SK-N-SH (cell line): ENCODE measurements at regions not wholly inside any gene's neighbourhood (a gene's known extent, or its start where the extent isn't known, plus 50 kb on each side); places are given as distances from the start of the nearest gene placed in this dataset.
"Not testable (repeated sequence)": the region's sequence is repeated elsewhere in the genome, so short reads cannot be mapped to it uniquely, and the experiment has no call there.

Experiments
- CTCF ChIA-PET: fragments of 300-600, 350-600 bp; formaldehyde crosslinking; extraction: SDS; loops from one replicate; lab custom pipeline; 2021; lab: Yijun Ruan, JAX
- POLR2A ChIA-PET: fragments of 350-600 bp; sonication (Branson Sonifier 250); formaldehyde crosslinking; extraction: SDS; loops from one replicate; lab custom pipeline; 2020; ENCODE audit warnings: antibody characterized with exemption, inconsistent platforms; lab: Yijun Ruan, JAX
- DNase-seq: peaks from one replicate; pipeline ENCODE4 v3.0.0; 2012
- H2AFZ ChIP-seq: fragments of 200-600 bp; sonication (generic); 2 replicates; pipeline ENCODE4 v1.8.1; 2016; ENCODE audit warnings: antibody characterized with exemption, mild to moderate bottlenecking, low read depth
- H3F3A ChIP-seq: fragments of 200-600 bp; sonication (generic); replicated peaks from 2 replicates; pipeline ENCODE3; 2016; ENCODE audit warnings: antibody characterized with exemption, mild to moderate bottlenecking; ENCODE audit not compliant: insufficient read depth
- H3K27ac ChIP-seq, 2 experiments: fragments of 200-500 bp in 1 of 2; fragments of 200-600 bp in 1 of 2; sonication (Bioruptor generic) in 1 of 2; sonication (generic), shearing (Covaris generic) in 1 of 2; 2 replicates each; pipeline versions ENCODE4 v1.5.1 to v1.6.1; 2014 to 2016; ENCODE audit warnings: low read depth in 2 of 2, inconsistent platforms in 1 of 2, low read length in 1 of 2, mild to moderate bottlenecking in 1 of 2, mixed read lengths in 1 of 2
- H3K27me3 ChIP-seq: fragments of 200-600 bp; sonication (generic), shearing (Covaris generic); 2 replicates; pipeline ENCODE4 v1.6.1; 2016; ENCODE audit warnings: mixed run types; ENCODE audit not compliant: insufficient read depth
- H3K36me3 ChIP-seq, 2 experiments: fragments of 200-500 bp in 1 of 2; fragments of 200-600 bp in 1 of 2; sonication (Bioruptor generic) in 1 of 2; sonication (generic) in 1 of 2; replicated peaks in 1 of 2; 2 replicates each; pipeline versions ENCODE3 to v1.5.1; 2014 to 2016; ENCODE audit warnings: low read length in 1 of 2, mild to moderate bottlenecking in 1 of 2; ENCODE audit not compliant: insufficient read depth in 2 of 2, control insufficient read depth in 1 of 2
- H3K4me1 ChIP-seq, 2 experiments: fragments of 200-500 bp in 1 of 2; fragments of 200-600 bp in 1 of 2; sonication (Bioruptor generic) in 1 of 2; sonication (generic), shearing (Covaris generic) in 1 of 2; 2 replicates each; pipeline versions ENCODE4 v1.5.1 to v1.6.1; 2014 to 2016; ENCODE audit warnings: low read depth in 1 of 2, low read length in 1 of 2, mixed run types in 1 of 2; ENCODE audit not compliant: insufficient read depth in 2 of 2, control insufficient read depth in 1 of 2
- H3K4me2 ChIP-seq: fragments of 200-600 bp; sonication (generic), shearing (Covaris generic); 2 replicates; pipeline ENCODE4 v1.6.1; 2017; ENCODE audit warnings: mixed run types
- H3K4me3 ChIP-seq, 2 experiments: fragments of 200-500 bp in 1 of 2; fragments of 200-600 bp in 1 of 2; sonication (Bioruptor generic) in 1 of 2; sonication (generic), shearing (Covaris generic) in 1 of 2; 2 replicates each; pipeline versions ENCODE4 v1.5.1 to v1.8.1; 2014 to 2016; ENCODE audit warnings: low read depth in 2 of 2, inconsistent platforms in 1 of 2, low read length in 1 of 2, mild to moderate bottlenecking in 1 of 2, mixed read lengths in 1 of 2, moderate library complexity in 1 of 2
- H3K79me2 ChIP-seq: fragments of 200-600 bp; sonication (generic); 2 replicates; pipeline ENCODE4 v1.8.1; 2017; ENCODE audit warnings: mild to moderate bottlenecking; ENCODE audit not compliant: insufficient read depth
- H3K9ac ChIP-seq: fragments of 200-600 bp; sonication (generic); 2 replicates; pipeline ENCODE4 v1.6.1; 2017; ENCODE audit warnings: mixed run types
- H3K9me2 ChIP-seq: fragments of 200-600 bp; sonication (generic); 2 replicates; pipeline ENCODE4 v1.6.1; 2017; ENCODE audit warnings: mixed run types
- H3K9me3 ChIP-seq: fragments of 200-600 bp; sonication (generic); 2 replicates; pipeline ENCODE4 v1.6.1; 2017; ENCODE audit warnings: mixed run types, mild to moderate bottlenecking, moderate library complexity
- H4K20me1 ChIP-seq: fragments of 200-600 bp; sonication (generic); 2 replicates; pipeline ENCODE4 v1.6.1; 2017; ENCODE audit warnings: mild to moderate bottlenecking, mixed run types; ENCODE audit not compliant: insufficient read depth
- CHD2 ChIP-seq: fragments of 150-350 bp; IDR thresholded peaks from 2 replicates; pipeline ENCODE4 v1.6.1; 2018; ENCODE audit warnings: low read length; ENCODE audit not compliant: partially characterized antibody
- FOXJ3 ChIP-seq: sonication (generic); formaldehyde crosslinking; IDR thresholded peaks from 2 replicates; pipeline ENCODE4 v1.5.1; 2020; ENCODE audit warnings: mild to moderate bottlenecking, missing genetic modification reagents
- GABPA ChIP-seq: IDR thresholded peaks from 2 replicates; pipeline ENCODE4 v1.4.0; 2012; ENCODE audit warnings: low read depth, mild to moderate bottlenecking
- GATA2 ChIP-seq: sonication (generic); formaldehyde crosslinking; IDR thresholded peaks from 2 replicates; pipeline ENCODE4 v1.5.0; 2020; ENCODE audit warnings: mild to moderate bottlenecking, missing genetic modification reagents
- NFIC ChIP-seq: IDR thresholded peaks from 2 replicates; pipeline ENCODE4 v1.4.0; 2012; ENCODE audit warnings: borderline replicate concordance
- RAD21 ChIP-seq: IDR thresholded peaks from 2 replicates; pipeline ENCODE4 v1.6.1; 2012; ENCODE audit warnings: mild to moderate bottlenecking, low read length
- RCOR1 ChIP-seq: fragments of 150-350 bp; IDR thresholded peaks from 2 replicates; pipeline ENCODE4 v1.6.1; 2017; ENCODE audit warnings: antibody characterized with exemption, low read length
- TAF1 ChIP-seq: IDR thresholded peaks from 2 replicates; pipeline ENCODE4 v1.6.1; 2012; ENCODE audit warnings: low read depth, mild to moderate bottlenecking, low read length, moderate library complexity, borderline replicate concordance
- TCF12 ChIP-seq: IDR thresholded peaks from 2 replicates; pipeline ENCODE4 v1.4.0; 2012
- WGBS: methylation state at CpG from one replicate; pipeline ENCODE4 v1.1.6; 2017; ENCODE audit warnings: low lambda C conversion rate; 5-methylcytosine and 5-hydroxymethylcytosine counted together
- TF ChIP-seq, protein P1 (sequence below): IDR thresholded peaks from 2 replicates; pipeline ENCODE4 v1.6.1; 2012; ENCODE audit warnings: mild to moderate bottlenecking, low read depth, low read length, moderate library complexity
- TF ChIP-seq, protein P2 (sequence below): fragments of 150-350 bp; IDR thresholded peaks from 2 replicates; pipeline ENCODE4 v1.6.1; 2016; ENCODE audit warnings: mild to moderate bottlenecking, low read depth, low read length

DNA sequence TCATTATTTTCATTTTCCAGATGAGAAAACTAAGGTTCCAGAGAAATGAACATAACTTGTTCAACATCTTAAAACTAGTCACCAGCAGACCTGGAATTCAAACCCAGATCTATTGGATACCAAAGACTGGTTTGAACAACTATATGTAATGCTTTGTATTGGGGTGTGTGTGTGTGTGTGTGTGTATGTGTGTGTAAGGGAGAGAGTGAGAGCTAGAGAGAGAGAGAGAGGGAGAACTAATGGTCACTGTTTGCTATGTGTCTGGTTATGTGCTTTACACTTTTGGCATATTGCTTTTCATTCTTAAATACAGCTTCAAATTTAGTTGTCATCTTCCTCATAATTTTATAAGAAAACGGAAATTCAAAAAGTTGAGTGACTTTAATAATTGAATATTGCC lies 134.7 kb upstream of the ZNF217 start:
- ChIA-PET POLR2A (no interaction called here), CTCF (no interaction called here)
- DNase-seq: no peak
- Histone ChIP-seq H3K27me3 (no peaks in the 10 kb centered on the region), H3K4me1 (no peaks in the 10 kb centered on the region), H3K4me2 (no peak overlapping the region), H3K79me2 (no peaks in the 10 kb centered on the region), H3K9me2 (no peaks in the 10 kb centered on the region), H3K27ac (no peak overlapping the region), H3F3A (no peaks in the 10 kb centered on the region), H4K20me1 (no peaks in the 10 kb centered on the region), H3K36me3 (no peaks in the 10 kb centered on the region), H2AFZ (no peak overlapping the region), H3K9me3 (no peaks in the 10 kb centered on the region), H3K4me3 (no peak overlapping the region), H3K9ac (no peak overlapping the region)
- TF ChIP-seq TAF1: no peak
- no peak for TF ChIP-seq TCF12
- TF ChIP-seq FOXJ3 (CRISPR knock-in tag): no peak
- TF ChIP-seq RCOR1: no peak
- no peak for TF ChIP-seq GABPA
- no peak for TF ChIP-seq RAD21
- TF ChIP-seq, protein P1, sequence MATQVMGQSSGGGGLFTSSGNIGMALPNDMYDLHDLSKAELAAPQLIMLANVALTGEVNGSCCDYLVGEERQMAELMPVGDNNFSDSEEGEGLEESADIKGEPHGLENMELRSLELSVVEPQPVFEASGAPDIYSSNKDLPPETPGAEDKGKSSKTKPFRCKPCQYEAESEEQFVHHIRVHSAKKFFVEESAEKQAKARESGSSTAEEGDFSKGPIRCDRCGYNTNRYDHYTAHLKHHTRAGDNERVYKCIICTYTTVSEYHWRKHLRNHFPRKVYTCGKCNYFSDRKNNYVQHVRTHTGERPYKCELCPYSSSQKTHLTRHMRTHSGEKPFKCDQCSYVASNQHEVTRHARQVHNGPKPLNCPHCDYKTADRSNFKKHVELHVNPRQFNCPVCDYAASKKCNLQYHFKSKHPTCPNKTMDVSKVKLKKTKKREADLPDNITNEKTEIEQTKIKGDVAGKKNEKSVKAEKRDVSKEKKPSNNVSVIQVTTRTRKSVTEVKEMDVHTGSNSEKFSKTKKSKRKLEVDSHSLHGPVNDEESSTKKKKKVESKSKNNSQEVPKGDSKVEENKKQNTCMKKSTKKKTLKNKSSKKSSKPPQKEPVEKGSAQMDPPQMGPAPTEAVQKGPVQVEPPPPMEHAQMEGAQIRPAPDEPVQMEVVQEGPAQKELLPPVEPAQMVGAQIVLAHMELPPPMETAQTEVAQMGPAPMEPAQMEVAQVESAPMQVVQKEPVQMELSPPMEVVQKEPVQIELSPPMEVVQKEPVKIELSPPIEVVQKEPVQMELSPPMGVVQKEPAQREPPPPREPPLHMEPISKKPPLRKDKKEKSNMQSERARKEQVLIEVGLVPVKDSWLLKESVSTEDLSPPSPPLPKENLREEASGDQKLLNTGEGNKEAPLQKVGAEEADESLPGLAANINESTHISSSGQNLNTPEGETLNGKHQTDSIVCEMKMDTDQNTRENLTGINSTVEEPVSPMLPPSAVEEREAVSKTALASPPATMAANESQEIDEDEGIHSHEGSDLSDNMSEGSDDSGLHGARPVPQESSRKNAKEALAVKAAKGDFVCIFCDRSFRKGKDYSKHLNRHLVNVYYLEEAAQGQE: no peak
- TF ChIP-seq, protein P2, sequence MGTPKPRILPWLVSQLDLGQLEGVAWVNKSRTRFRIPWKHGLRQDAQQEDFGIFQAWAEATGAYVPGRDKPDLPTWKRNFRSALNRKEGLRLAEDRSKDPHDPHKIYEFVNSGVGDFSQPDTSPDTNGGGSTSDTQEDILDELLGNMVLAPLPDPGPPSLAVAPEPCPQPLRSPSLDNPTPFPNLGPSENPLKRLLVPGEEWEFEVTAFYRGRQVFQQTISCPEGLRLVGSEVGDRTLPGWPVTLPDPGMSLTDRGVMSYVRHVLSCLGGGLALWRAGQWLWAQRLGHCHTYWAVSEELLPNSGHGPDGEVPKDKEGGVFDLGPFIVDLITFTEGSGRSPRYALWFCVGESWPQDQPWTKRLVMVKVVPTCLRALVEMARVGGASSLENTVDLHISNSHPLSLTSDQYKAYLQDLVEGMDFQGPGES: no peak
- no peak for TF ChIP-seq GATA2
- no peak for TF ChIP-seq NFIC
- TF ChIP-seq CHD2: no peak
- 89% methylated on average over 1 of the region's 1 CpG for WGBS

DNA sequence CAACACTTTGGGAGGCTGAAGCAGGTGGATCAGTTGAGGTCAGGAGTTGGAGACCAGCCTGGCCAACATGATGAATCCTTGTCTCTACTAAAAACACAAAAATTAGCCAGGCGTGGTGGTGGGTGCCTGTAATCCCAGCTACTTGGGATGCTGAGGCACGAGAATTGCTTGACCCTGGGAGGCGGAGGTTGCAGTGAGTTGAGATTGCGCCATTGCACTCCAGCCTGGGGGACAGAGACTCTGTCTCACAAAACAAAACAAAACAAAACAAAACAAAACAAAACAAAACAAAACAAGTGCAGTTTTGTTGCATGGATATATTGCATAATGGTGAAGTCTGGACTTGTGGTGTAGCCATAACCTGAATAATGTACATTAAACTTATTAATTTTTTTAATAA lies 133.6 kb upstream of the ZNF217 start:
- H3K79me2 ChIP-seq, DNase-seq, H2AFZ ChIP-seq, H4K20me1 ChIP-seq, H3K4me3 ChIP-seq, H3K9me3 ChIP-seq, H3K36me3 ChIP-seq, H3K4me1 ChIP-seq, H3K4me2 ChIP-seq, H3K9me2 ChIP-seq, H3K27ac ChIP-seq, H3F3A ChIP-seq, POLR2A ChIA-PET, CTCF ChIA-PET, H3K9ac ChIP-seq, H3K27me3 ChIP-seq: not testable (repeated sequence)
- 99% methylated on average over 4 of the region's 4 CpGs for WGBS
